Mesenchymal stem cell (in vitro differentiated cells and primary cell): ENCODE measurements at regions not wholly inside any gene's neighbourhood (a gene's known extent, or its start where the extent isn't known, plus 50 kb on each side); places are given as distances from the start of the nearest gene placed in this dataset.

ENCODE experiments used
- DNase-seq: peaks from one replicate; pipeline ENCODE4 v3.0.0-alpha.2; 2013
- H2AFZ ChIP-seq: one replicate; pipeline ENCODE4 v1.6.1; 2013; ENCODE audit warnings: low read depth, mild to moderate bottlenecking, control low read depth, inconsistent platforms, low read length, moderate library complexity
- H2AK5ac ChIP-seq: 2 replicates; pipeline ENCODE4 v1.6.1; 2013; ENCODE audit warnings: low read length, moderate library complexity, mild to moderate bottlenecking, inconsistent platforms; ENCODE audit not compliant: severe bottlenecking
- H2BK120ac ChIP-seq: one replicate; pipeline ENCODE4 v1.6.1; 2013; ENCODE audit warnings: low read depth, mild to moderate bottlenecking, inconsistent platforms, low read length, moderate library complexity
- H2BK12ac ChIP-seq, 2 experiments: one replicate each; pipeline ENCODE4 v1.6.1; 2013; ENCODE audit warnings: inconsistent platforms in 2 of 2, low read length in 2 of 2, mild to moderate bottlenecking in 2 of 2, moderate library complexity in 2 of 2, control low read depth in 1 of 2
- H2BK15ac ChIP-seq: one replicate; pipeline ENCODE4 v1.6.1; 2013; ENCODE audit warnings: mild to moderate bottlenecking, low read depth, inconsistent platforms; ENCODE audit not compliant: poor library complexity, severe bottlenecking
- H2BK5ac ChIP-seq: 2 replicates; pipeline ENCODE4 v1.6.1; 2013; ENCODE audit warnings: low read depth, mild to moderate bottlenecking, low read length, control low read depth, inconsistent platforms; ENCODE audit not compliant: poor library complexity, severe bottlenecking
- H3K14ac ChIP-seq, 2 experiments: one replicate each; pipeline ENCODE4 v1.6.1; 2013; ENCODE audit warnings: inconsistent platforms in 2 of 2, low read length in 2 of 2, control low read depth in 1 of 2, mild to moderate bottlenecking in 1 of 2, moderate library complexity in 1 of 2
- H3K18ac ChIP-seq, 2 experiments: one replicate each; pipeline ENCODE4 v1.6.1; 2013; ENCODE audit warnings: inconsistent platforms in 2 of 2, low read length in 2 of 2, control low read depth in 1 of 2, low read depth in 1 of 2, mild to moderate bottlenecking in 1 of 2
- H3K23ac ChIP-seq, 2 experiments: one replicate each; pipeline ENCODE4 v1.6.1; 2013; ENCODE audit warnings: inconsistent platforms in 2 of 2, low read length in 2 of 2, mild to moderate bottlenecking in 2 of 2, moderate library complexity in 2 of 2, control low read depth in 1 of 2
- H3K27ac ChIP-seq: 2 replicates; pipeline ENCODE4 v1.5.1; 2013; ENCODE audit warnings: mild to moderate bottlenecking, moderate library complexity, low read length, control low read depth, inconsistent platforms; ENCODE audit not compliant: poor library complexity, severe bottlenecking
- H3K27me3 ChIP-seq, 2 experiments: 2 replicates each; pipeline versions ENCODE4 v1.6.1 to v1.7.0; 2013; ENCODE audit warnings: low read length in 2 of 2, mild to moderate bottlenecking in 2 of 2, moderate library complexity in 2 of 2, control low read depth in 1 of 2, inconsistent platforms in 1 of 2; ENCODE audit not compliant: control insufficient read depth in 1 of 2, insufficient read depth in 1 of 2
- H3K36me3 ChIP-seq, 2 experiments: 2 replicates each; pipeline versions ENCODE4 v1.6.1 to v1.7.0; 2013; ENCODE audit warnings: low read length in 2 of 2, control low read depth in 1 of 2, inconsistent platforms in 1 of 2, low read depth in 1 of 2, mild to moderate bottlenecking in 1 of 2; ENCODE audit not compliant: insufficient read depth in 2 of 2, control insufficient read depth in 1 of 2
- H3K4ac ChIP-seq, 2 experiments: one replicate each; pipeline ENCODE4 v1.6.1; 2013; ENCODE audit warnings: inconsistent platforms in 2 of 2, low read length in 2 of 2, mild to moderate bottlenecking in 2 of 2, moderate library complexity in 2 of 2, control low read depth in 1 of 2, low read depth in 1 of 2
- H3K4me1 ChIP-seq: 2 replicates; pipeline ENCODE4 v1.6.1; 2013; ENCODE audit warnings: low read depth, low read length, control low read depth; ENCODE audit not compliant: control insufficient read depth, insufficient read depth
- H3K4me2 ChIP-seq: 2 replicates; pipeline ENCODE4 v1.6.1; 2013; ENCODE audit warnings: low read length, mild to moderate bottlenecking, inconsistent platforms; ENCODE audit not compliant: poor library complexity, severe bottlenecking
- H3K4me3 ChIP-seq, 2 experiments: 2 replicates each; pipeline versions ENCODE4 v1.5.1 to v1.7.0; 2013; ENCODE audit warnings: low read length in 2 of 2, mild to moderate bottlenecking in 2 of 2, control low read depth in 1 of 2, low read depth in 1 of 2; ENCODE audit not compliant: insufficient read depth in 1 of 2
- H3K79me1 ChIP-seq: replicated peaks from 2 replicates; pipeline ENCODE4 v1.6.1; 2013; ENCODE audit warnings: mild to moderate bottlenecking, control low read depth, low read length, inconsistent platforms; ENCODE audit not compliant: poor library complexity, severe bottlenecking
- H3K9ac ChIP-seq: 2 replicates; pipeline ENCODE4 v1.7.0; 2013; ENCODE audit warnings: mild to moderate bottlenecking, low read length, moderate library complexity
- H3K9me3 ChIP-seq: 2 replicates; pipeline ENCODE4 v1.7.0; 2013; ENCODE audit warnings: mild to moderate bottlenecking, low read length; ENCODE audit not compliant: control insufficient read depth
- H4K8ac ChIP-seq: one replicate; pipeline ENCODE4 v1.6.1; 2013; ENCODE audit warnings: inconsistent platforms, mild to moderate bottlenecking, low read length, moderate library complexity
- H4K91ac ChIP-seq: one replicate; pipeline ENCODE4 v1.6.1; 2013; ENCODE audit warnings: mild to moderate bottlenecking, low read length, inconsistent platforms
- WGBS: methylation state at CpG from one replicate; pipeline ENCODE4 v1.1.7; 2013; ENCODE audit warnings: mixed read lengths; 5-methylcytosine and 5-hydroxymethylcytosine counted together

DNA sequence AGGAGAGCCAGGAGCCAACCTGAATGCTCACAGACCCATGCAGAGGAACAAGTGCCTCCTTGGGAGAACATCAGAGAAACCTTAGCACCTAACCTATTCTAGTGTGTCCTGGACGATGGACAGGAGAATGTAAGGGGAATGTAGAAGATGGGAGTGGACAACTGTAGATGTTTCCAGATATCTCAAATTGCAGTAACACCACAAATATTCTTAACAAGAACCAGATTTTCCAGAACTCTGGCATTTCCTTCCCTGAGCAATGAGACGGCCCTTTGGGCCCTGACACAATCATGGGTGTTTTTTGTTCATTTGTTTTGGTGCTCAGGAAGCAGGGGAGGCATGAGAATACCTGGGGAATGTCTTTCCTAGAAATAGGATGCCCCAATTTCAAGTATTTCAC, 196.1 kb upstream of the PRSS1 start:
- no peak overlapping the region for H3K4me2 ChIP-seq
- no peak for DNase-seq
- H3K4me1 ChIP-seq = peaks cover 2% of the 10 kb centered on the region
- no peak overlapping the region for H3K9ac ChIP-seq
- no peak overlapping the region for H2AK5ac ChIP-seq
- no peak overlapping the region for H2BK15ac ChIP-seq
- H3K27me3 ChIP-seq = no peaks in the 10 kb centered on the region
- peak overlapping the region; percentile 50 for H4K8ac ChIP-seq
- WGBS = 80% methylated on average over 1 of the region's 2 CpGs
- H3K18ac ChIP-seq = no peak overlapping the region
- H3K4ac ChIP-seq = no peak overlapping the region
- H3K79me1 ChIP-seq = no peaks in the 10 kb centered on the region
- no peaks in the 10 kb centered on the region for H3K36me3 ChIP-seq
- H3K27ac ChIP-seq = no peak overlapping the region
- no peak overlapping the region for H3K4me3 ChIP-seq
- no peak overlapping the region for H2BK5ac ChIP-seq
- no peak overlapping the region for H4K91ac ChIP-seq
- peak overlapping the region; percentile 6 to 50 for H2BK12ac ChIP-seq
- H3K23ac ChIP-seq = no peak overlapping the region
- no peak overlapping the region for H2AFZ ChIP-seq
- no peak overlapping the region for H3K14ac ChIP-seq
- H3K9me3 ChIP-seq = no peaks in the 10 kb centered on the region
- peak overlapping the region; percentile 27 for H2BK120ac ChIP-seq

DNA sequence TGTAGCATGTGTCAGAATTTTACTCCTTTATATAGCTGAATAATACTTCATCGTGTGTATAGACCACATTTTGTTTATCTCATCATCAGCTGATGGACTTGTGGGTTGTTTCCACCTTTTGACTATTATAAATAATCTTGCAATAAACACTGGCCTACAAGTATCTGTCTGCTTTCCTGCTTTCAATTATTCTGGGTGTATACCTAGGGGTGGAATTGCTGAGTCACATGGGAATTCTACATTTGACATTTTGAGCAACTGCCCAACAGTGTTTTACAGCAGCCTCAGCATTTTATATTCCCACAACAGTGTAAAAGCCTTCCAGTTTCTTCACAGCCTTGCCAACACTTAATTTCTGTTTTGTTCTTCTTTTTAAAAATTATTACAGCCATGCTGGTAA, 200.3 kb upstream of the PRSS1 start:
- H3K23ac ChIP-seq = no peak overlapping the region
- H2BK12ac ChIP-seq = no peak overlapping the region
- H3K4me2 ChIP-seq = no peak overlapping the region
- no peak overlapping the region for H2BK120ac ChIP-seq
- no peak overlapping the region for H3K18ac ChIP-seq
- H2BK15ac ChIP-seq = no peak overlapping the region
- no peak overlapping the region for H3K14ac ChIP-seq
- H4K91ac ChIP-seq = no peak overlapping the region
- H3K27me3 ChIP-seq = no peaks in the 10 kb centered on the region
- no peaks in the 10 kb centered on the region for H3K9me3 ChIP-seq
- no peaks in the 10 kb centered on the region for H3K36me3 ChIP-seq
- no peak overlapping the region for H3K9ac ChIP-seq
- no peaks in the 10 kb centered on the region for H3K4me1 ChIP-seq
- no peak overlapping the region for H2AK5ac ChIP-seq
- no peak overlapping the region for H3K27ac ChIP-seq
- no peak overlapping the region for H4K8ac ChIP-seq
- H2AFZ ChIP-seq = no peak overlapping the region
- no peak overlapping the region for H3K4me3 ChIP-seq
- no peak overlapping the region for H2BK5ac ChIP-seq
- no peak overlapping the region for H3K4ac ChIP-seq
- peak; percentile 49 for DNase-seq
- no peaks in the 10 kb centered on the region for H3K79me1 ChIP-seq
- WGBS = no CpG with 5 or more reads among the region's 1 CpG

DNA sequence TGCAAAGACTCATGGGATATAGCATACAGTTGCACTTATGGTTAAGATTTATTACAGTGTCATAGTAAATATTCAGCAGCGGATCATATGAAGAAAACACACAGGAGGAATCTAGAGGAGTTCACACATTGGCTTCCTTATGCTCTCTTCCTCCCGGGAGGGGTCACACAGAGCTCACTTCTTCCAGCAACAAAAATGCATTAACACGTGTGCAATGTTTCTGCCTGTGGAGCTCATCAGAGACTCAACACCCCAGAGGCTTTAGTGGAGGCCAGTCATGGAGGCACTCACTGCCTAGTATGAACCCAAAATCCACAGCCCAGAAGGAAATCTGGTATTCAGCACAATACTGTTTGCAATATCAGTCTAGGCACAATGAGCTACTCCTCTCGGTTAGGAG, 202.8 kb upstream of the PRSS1 start:
- Histone ChIP-seq H3K9me3 (no peaks in the 10 kb centered on the region), H3K23ac (no peak overlapping the region), H3K4me1 (no peaks in the 10 kb centered on the region), H2BK12ac (no peak overlapping the region), H2BK120ac (no peak overlapping the region), H3K4me2 (no peak overlapping the region), H2AK5ac (no peak overlapping the region), H3K18ac (no peak overlapping the region), H2BK15ac (no peak overlapping the region), H3K27me3 (no peaks in the 10 kb centered on the region), H3K4me3 (no peak overlapping the region), H3K4ac (no peak overlapping the region), H3K27ac (no peak overlapping the region), H2BK5ac (no peak overlapping the region), H4K91ac (no peak overlapping the region), H4K8ac (no peak overlapping the region), H3K9ac (no peak overlapping the region), H2AFZ (no peak overlapping the region), H3K36me3 (no peaks in the 10 kb centered on the region), H3K14ac (no peak overlapping the region), H3K79me1 (no peaks in the 10 kb centered on the region)
- 97% methylated on average over 4 of the region's 4 CpGs for whole genome bisulfite sequencing
- DNase-seq = no peak

DNA sequence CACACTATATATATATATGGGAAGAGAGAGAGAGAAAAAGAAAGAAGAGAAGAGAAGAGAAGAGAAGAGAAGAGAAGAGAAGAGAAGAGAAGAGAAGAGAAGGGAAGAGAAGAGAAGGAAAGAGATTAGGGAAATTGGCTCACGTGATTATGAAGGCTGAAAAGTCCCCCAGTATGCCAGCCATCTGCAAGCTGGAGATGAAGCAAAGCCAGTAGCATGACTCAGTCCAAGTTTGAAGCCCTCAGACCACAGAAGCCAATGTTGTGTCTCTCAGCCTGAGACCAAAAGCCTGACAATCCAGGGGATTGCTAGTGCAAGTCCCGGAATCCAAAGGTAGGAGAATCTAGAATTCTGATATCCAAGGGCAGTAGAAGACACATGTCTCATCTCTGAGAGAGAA, 206.3 kb upstream of the PRSS1 start:
- no peak overlapping the region for H4K91ac ChIP-seq
- no peaks in the 10 kb centered on the region for H3K27me3 ChIP-seq
- no peak overlapping the region for H2BK15ac ChIP-seq
- H2AK5ac ChIP-seq = no peak overlapping the region
- no peak overlapping the region for H3K4me2 ChIP-seq
- no peak overlapping the region for H3K18ac ChIP-seq
- H3K9ac ChIP-seq = no peak overlapping the region
- H3K4me3 ChIP-seq = no peak overlapping the region
- no peak overlapping the region for H2BK12ac ChIP-seq
- H3K23ac ChIP-seq = no peak overlapping the region
- no peak overlapping the region for H4K8ac ChIP-seq
- H2BK5ac ChIP-seq = no peak overlapping the region
- H3K27ac ChIP-seq = no peak overlapping the region
- no peaks in the 10 kb centered on the region for H3K36me3 ChIP-seq
- no peaks in the 10 kb centered on the region for H3K79me1 ChIP-seq
- no peak overlapping the region for H3K4ac ChIP-seq
- no peak overlapping the region for H3K14ac ChIP-seq
- peak; percentile 57 for DNase-seq
- 69% methylated on average over 2 of the region's 2 CpGs for WGBS
- no peaks in the 10 kb centered on the region for H3K9me3 ChIP-seq
- H2BK120ac ChIP-seq = no peak overlapping the region
- no peak overlapping the region for H2AFZ ChIP-seq
- H3K4me1 ChIP-seq = peaks cover 2% of the 10 kb centered on the region
